ENCODE measurements at regions not wholly inside any gene's neighbourhood (a gene's known extent, or its start where the extent isn't known, plus 50 kb on each side); places are given as distances from the start of the nearest gene placed in this dataset.

GRCh38 chr11:39917256-39917655 lies 1542.2 kb downstream of the LRRC4C start:
- Mint-ChIP-seq H3K36me3 (ENCODE audit: low read depth) (no peaks in the 10 kb centered on the region), H3K9me3 (peaks cover 21% of the 10 kb centered on the region), H3K27ac (no peak overlapping the region), H3K4me1 (no peaks in the 10 kb centered on the region), H3K27me3 (no peaks in the 10 kb centered on the region), H3K4me3 (no peak overlapping the region)
- intact Hi-C loops (cut with micrococcal nuclease): no loop called here
- TF ChIP-seq CTCF (IDR thresholded peaks at IDR 0.05): no peak
- ATAC-seq (ENCODE audit: low read depth) (no peak), DNase-seq (no peak)
- ChIA-PET CTCF (no interaction called here), POLR2A (no interaction called here)

GRCh38 chr11:39910087-39910486 lies 1549.4 kb downstream of the LRRC4C start:
- no peak overlapping the region for H3K4me3 Mint-ChIP-seq
- H3K4me1 Mint-ChIP-seq: no peaks in the 10 kb centered on the region
- peaks cover 8% of the 10 kb centered on the region for H3K9me3 Mint-ChIP-seq
- no peaks in the 10 kb centered on the region for H3K36me3 Mint-ChIP-seq (ENCODE audit: low read depth)
- no peak for ATAC-seq (ENCODE audit: low read depth)
- H3K27me3 Mint-ChIP-seq: no peaks in the 10 kb centered on the region
- intact Hi-C loops (cut with micrococcal nuclease): no loop called here
- no peak for TF ChIP-seq CTCF (IDR thresholded peaks at IDR 0.05)
- no peak overlapping the region for H3K27ac Mint-ChIP-seq
- POLR2A ChIA-PET: no interaction called here
- CTCF ChIA-PET: no interaction called here
- no peak for DNase-seq

- intact Hi-C loops (cut with micrococcal nuclease): no loop called here
- H3K27me3 Mint-ChIP-seq: no peaks in the 10 kb centered on the region
- no peaks in the 10 kb centered on the region for H3K4me1 Mint-ChIP-seq
- no peak overlapping the region for H3K4me3 Mint-ChIP-seq
- H3K36me3 Mint-ChIP-seq (ENCODE audit: low read depth): no peaks in the 10 kb centered on the region
- no peak for ATAC-seq (ENCODE audit: low read depth)
- ChIA-PET POLR2A (no interaction called here), CTCF (no interaction called here)
- no peak overlapping the region for H3K27ac Mint-ChIP-seq
- no peak for TF ChIP-seq CTCF (IDR thresholded peaks at IDR 0.05)
- H3K9me3 Mint-ChIP-seq: peaks cover 15% of the 10 kb centered on the region
- DNase-seq: no peak
Measured at GRCh38 chr11:39860931-39861330, 1598.5 kb downstream of the LRRC4C start.

GRCh38 chr11:39817241-39817640 lies 1642.2 kb downstream of the LRRC4C start:
- peaks cover 33% of the 10 kb centered on the region for H3K9me3 Mint-ChIP-seq
- H3K4me1 Mint-ChIP-seq: no peaks in the 10 kb centered on the region
- DNase-seq: no peak
- no peak for ATAC-seq (ENCODE audit: low read depth)
- H3K27ac Mint-ChIP-seq: no peak overlapping the region
- no peak for TF ChIP-seq CTCF (IDR thresholded peaks at IDR 0.05)
- POLR2A ChIA-PET: no interaction called here
- H3K27me3 Mint-ChIP-seq: no peaks in the 10 kb centered on the region
- CTCF ChIA-PET: no interaction called here
- no peak overlapping the region for H3K4me3 Mint-ChIP-seq
- intact Hi-C loops (cut with micrococcal nuclease): no loop called here
- H3K36me3 Mint-ChIP-seq (ENCODE audit: low read depth): no peaks in the 10 kb centered on the region

- Mint-ChIP-seq H3K36me3 (ENCODE audit: low read depth) (no peaks in the 10 kb centered on the region), H3K4me3 (no peak overlapping the region), H3K27me3 (no peaks in the 10 kb centered on the region), H3K9me3 (peaks cover 30% of the 10 kb centered on the region), H3K4me1 (no peaks in the 10 kb centered on the region), H3K27ac (no peak overlapping the region)
- intact Hi-C loops (cut with micrococcal nuclease): no loop called here
- ATAC-seq (ENCODE audit: low read depth) (no peak), DNase-seq (no peak)
- ChIA-PET POLR2A (no interaction called here), CTCF (no interaction called here)
- TF ChIP-seq CTCF (IDR thresholded peaks at IDR 0.05): no peak
Measured at GRCh38 chr11:39810358-39810757, 1649.1 kb downstream of the LRRC4C start.

Data from activated B cell treated with CpG ODN at 0.5 μM for 24 hours (primary cell).